ENCODE measurements at regions not wholly inside any gene's neighbourhood (a gene's known extent, or its start where the extent isn't known, plus 50 kb on each side); places are given as distances from the start of the nearest gene placed in this dataset.

GRCh38 chr17:73924114-73924908 lies 279.2 kb upstream of the RPL38 start:
- no peak for DNase-seq (ENCODE audit: extremely low read depth, low read depth)
- TF ChIP-seq, protein P1, sequence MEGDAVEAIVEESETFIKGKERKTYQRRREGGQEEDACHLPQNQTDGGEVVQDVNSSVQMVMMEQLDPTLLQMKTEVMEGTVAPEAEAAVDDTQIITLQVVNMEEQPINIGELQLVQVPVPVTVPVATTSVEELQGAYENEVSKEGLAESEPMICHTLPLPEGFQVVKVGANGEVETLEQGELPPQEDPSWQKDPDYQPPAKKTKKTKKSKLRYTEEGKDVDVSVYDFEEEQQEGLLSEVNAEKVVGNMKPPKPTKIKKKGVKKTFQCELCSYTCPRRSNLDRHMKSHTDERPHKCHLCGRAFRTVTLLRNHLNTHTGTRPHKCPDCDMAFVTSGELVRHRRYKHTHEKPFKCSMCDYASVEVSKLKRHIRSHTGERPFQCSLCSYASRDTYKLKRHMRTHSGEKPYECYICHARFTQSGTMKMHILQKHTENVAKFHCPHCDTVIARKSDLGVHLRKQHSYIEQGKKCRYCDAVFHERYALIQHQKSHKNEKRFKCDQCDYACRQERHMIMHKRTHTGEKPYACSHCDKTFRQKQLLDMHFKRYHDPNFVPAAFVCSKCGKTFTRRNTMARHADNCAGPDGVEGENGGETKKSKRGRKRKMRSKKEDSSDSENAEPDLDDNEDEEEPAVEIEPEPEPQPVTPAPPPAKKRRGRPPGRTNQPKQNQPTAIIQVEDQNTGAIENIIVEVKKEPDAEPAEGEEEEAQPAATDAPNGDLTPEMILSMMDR (IDR thresholded peaks at IDR 0.05; ENCODE audit: low read depth, low read length), result no peak

- DNase-seq (ENCODE audit: extremely low read depth, low read depth), result no peak
- TF ChIP-seq, protein P1 (IDR thresholded peaks at IDR 0.05; ENCODE audit: low read depth, low read length), result no peak
These were observed 278.6 kb upstream of the RPL38 start for GRCh38 chr17:73924909-73925186.

DNA sequence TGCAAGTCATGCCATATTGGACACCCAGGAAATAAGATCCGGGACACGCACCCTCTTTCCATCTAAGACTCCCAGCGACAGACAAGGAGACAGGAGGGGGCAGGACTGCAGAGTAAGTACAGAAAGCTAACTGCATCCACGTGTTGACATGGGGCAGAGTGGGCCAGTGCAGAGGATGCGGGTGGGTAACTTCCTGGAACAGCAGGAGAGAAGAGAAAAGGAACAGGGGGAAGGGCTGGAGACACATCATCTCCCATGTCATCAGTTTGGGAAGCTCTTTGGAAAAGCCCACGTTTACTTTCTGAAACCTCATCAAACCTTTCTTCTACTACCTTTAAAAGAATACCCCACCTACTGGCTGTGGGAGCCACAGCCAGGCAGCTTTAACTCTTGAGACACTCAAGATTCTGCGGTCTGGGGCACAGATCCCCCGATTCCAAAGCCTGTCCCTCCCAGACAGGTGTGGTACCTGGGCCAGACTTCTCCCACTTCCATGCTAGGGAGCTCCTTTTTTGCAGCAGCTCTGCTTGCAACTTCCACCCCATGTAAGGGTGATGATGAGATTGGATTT lies 273.5 kb upstream of the RPL38 start:
- TF ChIP-seq, protein P1 (IDR thresholded peaks at IDR 0.05; ENCODE audit: low read depth, low read length), result no peak

GRCh38 chr17:73932216-73932749 lies 271.2 kb upstream of the RPL38 start:
- no peak for DNase-seq (ENCODE audit: extremely low read depth, low read depth)
- TF ChIP-seq, protein P1 (IDR thresholded peaks at IDR 0.05; ENCODE audit: low read depth, low read length), result no peak

More for the DNA sequence above, 273.5 kb upstream of the RPL38 start:
- DNase-seq (ENCODE audit: extremely low read depth, low read depth), result no peak

DNA sequence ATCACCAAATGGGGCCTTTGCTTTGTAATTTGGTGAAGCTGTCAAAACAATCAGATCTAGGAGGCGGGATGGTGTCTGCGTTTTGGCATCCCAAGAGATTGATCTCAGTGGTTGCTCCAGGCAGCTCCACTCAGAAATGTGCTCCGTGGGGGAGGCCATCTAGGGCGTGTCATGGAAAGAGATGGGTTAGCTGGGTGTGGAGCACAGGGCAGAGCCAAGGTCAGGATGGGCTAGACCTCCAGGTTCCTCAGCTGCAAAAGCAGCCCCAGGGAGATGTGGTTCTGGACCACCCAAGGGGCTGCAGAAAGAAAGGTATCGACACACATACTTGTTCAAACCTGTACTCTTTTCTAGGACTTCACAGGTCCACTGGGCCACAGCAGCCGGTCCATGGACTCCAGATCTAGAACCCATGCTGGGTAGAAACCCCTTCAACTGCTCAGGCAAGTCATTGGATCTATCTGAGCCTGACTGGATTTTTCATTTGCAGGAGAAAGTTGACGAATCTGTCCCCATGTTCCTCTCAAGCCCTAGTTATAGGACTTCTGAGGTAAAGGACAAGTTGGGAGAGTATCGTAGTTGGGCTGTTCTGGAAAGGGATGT lies 270.2 kb upstream of the RPL38 start:
- TF ChIP-seq, protein P1 (IDR thresholded peaks at IDR 0.05; ENCODE audit: low read depth, low read length), result no peak
- DNase-seq (ENCODE audit: extremely low read depth, low read depth), result no peak

DNA sequence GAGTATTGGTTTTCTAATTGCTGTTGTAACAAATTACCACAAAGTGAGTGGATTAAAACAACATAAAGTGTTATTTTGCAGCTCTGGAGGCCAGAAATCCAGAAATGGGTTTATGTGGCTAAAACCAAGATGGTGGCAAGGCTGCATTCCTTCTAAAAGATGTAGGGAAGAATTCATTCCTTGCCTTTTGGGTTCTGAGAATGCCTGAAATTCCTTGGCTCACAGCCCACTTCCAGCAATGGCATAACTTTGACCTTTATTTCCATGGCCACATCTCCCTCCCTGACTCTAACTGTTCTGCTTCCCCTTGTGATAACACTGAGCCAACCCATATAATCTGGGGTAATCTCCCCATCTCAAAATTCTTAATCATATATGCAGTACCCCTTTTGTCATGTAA lies 269.6 kb upstream of the RPL38 start:
- TF ChIP-seq, protein P1 (IDR thresholded peaks at IDR 0.05; ENCODE audit: low read depth, low read length), result no peak
- no peak for DNase-seq (ENCODE audit: extremely low read depth, low read depth)

- TF ChIP-seq, protein P1 (IDR thresholded peaks at IDR 0.05; ENCODE audit: low read depth, low read length), result no peak
- no peak for DNase-seq (ENCODE audit: extremely low read depth, low read depth)
These were observed 268.8 kb upstream of the RPL38 start for GRCh38 chr17:73934696-73935095.
